GM12878 (cell line): ENCODE measurements at regions not wholly inside any gene's neighbourhood (a gene's known extent, or its start where the extent isn't known, plus 50 kb on each side); places are given as distances from the start of the nearest gene placed in this dataset.

Experiments used
- ATAC-seq: fragments of 200-7000 bp; cut with Tn5 transposase; 3 replicates; pipeline ENCODE4 v1.9.1; 2020; ENCODE audit warnings: mild to moderate bottlenecking, moderate library complexity
- BruUV-seq: library from RNA; stranded (reverse); fragments of 400-500 nt; replicated peaks from 2 replicates; lab custom pipeline; 2021; lab: Mats Ljungman, UMichigan
- CTCF ChIA-PET: fragments of 300-600 bp; sonication (Branson Sonifier 250); formaldehyde crosslinking; extraction: SDS; loops from one replicate; lab custom pipeline; 2021; ENCODE audit warnings: inconsistent platforms; lab: Yijun Ruan, JAX
- POLR2A ChIA-PET: fragments of 350-600 bp; formaldehyde crosslinking; extraction: SDS; loops from one replicate; lab custom pipeline; 2021; ENCODE audit warnings: inconsistent platforms; lab: Charles Lee
- RAD21 ChIA-PET: fragments of 300-600 bp; sonication (Branson Sonifier 250); formaldehyde crosslinking; loops from one replicate; lab custom pipeline; 2023; ENCODE audit warnings: antibody characterized with exemption; ENCODE audit not compliant: unreplicated experiment; lab: Charles Lee
- SMC1A ChIA-PET: fragments of 300-600 bp; sonication (Branson Sonifier 250); formaldehyde crosslinking; loops from one replicate; lab custom pipeline; 2023; ENCODE audit not compliant: unreplicated experiment, uncharacterized antibody; lab: Charles Lee
- DNase-seq: peaks from one replicate; pipeline ENCODE4 v3.0.0-alpha.2; 2011; ENCODE audit warnings: low read depth, low spot score
- FAIRE-seq: peaks from 3 replicates; lab custom pipeline; 2011; peaks lifted over from hg19 to GRCh38; lab: Jason Lieb, UNC
- H2AFZ ChIP-seq: 2 replicates; pipeline ENCODE4 v1.6.0; 2011; ENCODE audit warnings: low read depth, low read length, control low read depth; ENCODE audit not compliant: control insufficient read depth
- H3K27ac ChIP-seq: 2 replicates; pipeline ENCODE4 v1.5.1; 2011; ENCODE audit warnings: control low read depth; ENCODE audit not compliant: control insufficient read depth, insufficient read depth
- H3K27me3 ChIP-seq, 2 experiments: replicated peaks in 1 of 2; 2 replicates each; pipeline versions ENCODE4 v1.6.0 to v1.6.1; 2011; ENCODE audit warnings: low read length in 1 of 2; ENCODE audit not compliant: control insufficient read depth in 2 of 2, insufficient read depth in 2 of 2
- H3K36me3 ChIP-seq, 2 experiments: 2 replicates each; pipeline ENCODE4 v1.5.1; 2011; ENCODE audit warnings: low read length in 1 of 2; ENCODE audit not compliant: control insufficient read depth in 2 of 2, insufficient read depth in 2 of 2
- H3K4me1 ChIP-seq: 2 replicates; pipeline ENCODE4 v1.6.1; 2011; ENCODE audit warnings: mild to moderate bottlenecking, low read length, moderate library complexity, mixed read lengths; ENCODE audit not compliant: control insufficient read depth, insufficient read depth
- H3K4me2 ChIP-seq: 2 replicates; pipeline ENCODE4 v1.6.0; 2011; ENCODE audit warnings: control low read depth; ENCODE audit not compliant: control insufficient read depth, insufficient read depth
- H3K4me3 ChIP-seq: fragments of 200-600 bp; sonication (generic); 2 replicates; pipeline ENCODE4 v1.5.1; 2016
- H3K79me2 ChIP-seq: 2 replicates; pipeline ENCODE4 v1.6.0; 2011; ENCODE audit warnings: low read length; ENCODE audit not compliant: control insufficient read depth, insufficient read depth
- H3K9ac ChIP-seq: 2 replicates; pipeline ENCODE4 v1.8.0; 2011; ENCODE audit warnings: low read length, control low read depth, mixed read lengths; ENCODE audit not compliant: control insufficient read depth, insufficient read depth
- H3K9me3 ChIP-seq: replicated peaks from 3 replicates; pipeline ENCODE4 v1.5.1; 2011; ENCODE audit warnings: mild to moderate bottlenecking, low read length; ENCODE audit not compliant: control insufficient read depth, insufficient read depth
- H4K20me1 ChIP-seq: 2 replicates; pipeline ENCODE4 v1.6.0; 2011; ENCODE audit not compliant: control insufficient read depth, insufficient read depth
- BACH1 ChIP-seq: fragments of 450-650 bp; IDR thresholded peaks from 2 replicates; pipeline ENCODE4 v1.6.1; 2017; ENCODE audit warnings: mild to moderate bottlenecking, borderline replicate concordance
- CHD2 ChIP-seq: IDR thresholded peaks from 2 replicates; pipeline ENCODE4 v1.6.1; 2011; ENCODE audit warnings: low read depth, low read length, improper control_type of control experiment, borderline replicate concordance
- GABPA ChIP-seq: IDR thresholded peaks from 2 replicates; pipeline ENCODE4 v1.6.1; 2014; ENCODE audit warnings: antibody characterized with exemption, low read depth, mild to moderate bottlenecking, inconsistent platforms
- PAX5 ChIP-seq: IDR thresholded peaks from 2 replicates; pipeline ENCODE4 v1.6.1; 2011; ENCODE audit warnings: low read depth, low read length, borderline replicate concordance
- RB1 ChIP-seq: fragments of 450-650 bp; formaldehyde crosslinking; IDR thresholded peaks from 2 replicates; pipeline ENCODE4 v1.6.1; 2017; ENCODE audit warnings: mild to moderate bottlenecking, borderline replicate concordance
- SMAD1 ChIP-seq: fragments of 450-650 bp; IDR thresholded peaks from 2 replicates; pipeline ENCODE4 v1.6.1; 2018; ENCODE audit warnings: mild to moderate bottlenecking, low read depth; ENCODE audit not compliant: partially characterized antibody
- WGBS: methylation state at CpG from one replicate; pipeline ENCODE4 v1.1.6; 2016; ENCODE audit warnings: low lambda C conversion rate; ENCODE audit not compliant: insufficient replicate concordance, insufficient coverage; ENCODE audit errors: missing lambda C conversion rate; 5-methylcytosine and 5-hydroxymethylcytosine counted together
- in situ Hi-C: fragments of 300-500 bp; cut with MboI; formaldehyde crosslinking; loops from 9 replicates; pipeline ENCODE4 v1.14.3; 2018; ENCODE audit warnings: mixed read lengths
- intact Hi-C: fragments of 100-400 bp; cut with micrococcal nuclease; formaldehyde crosslinking; loops from one replicate; pipeline ENCODE4 v1.14.2; 2022; ENCODE audit not compliant: unreplicated experiment
- TF ChIP-seq, protein P1 (sequence below): fragments of 450-650 bp; IDR thresholded peaks from 2 replicates; pipeline ENCODE4 v1.6.1; 2018; ENCODE audit warnings: borderline replicate concordance, mild to moderate bottlenecking; ENCODE audit not compliant: partially characterized antibody
- TF ChIP-seq, protein P2 (sequence below): fragments of 450-650 bp; formaldehyde crosslinking; IDR thresholded peaks from 2 replicates; pipeline ENCODE4 v1.5.0; 2022; ENCODE audit warnings: mild to moderate bottlenecking, missing genetic modification characterization
- TF ChIP-seq, protein P3 (sequence below): fragments of 150-350 bp; IDR thresholded peaks from 2 replicates; pipeline ENCODE4 v1.6.1; 2014; ENCODE audit warnings: mild to moderate bottlenecking, low read depth, low read length

DNA sequence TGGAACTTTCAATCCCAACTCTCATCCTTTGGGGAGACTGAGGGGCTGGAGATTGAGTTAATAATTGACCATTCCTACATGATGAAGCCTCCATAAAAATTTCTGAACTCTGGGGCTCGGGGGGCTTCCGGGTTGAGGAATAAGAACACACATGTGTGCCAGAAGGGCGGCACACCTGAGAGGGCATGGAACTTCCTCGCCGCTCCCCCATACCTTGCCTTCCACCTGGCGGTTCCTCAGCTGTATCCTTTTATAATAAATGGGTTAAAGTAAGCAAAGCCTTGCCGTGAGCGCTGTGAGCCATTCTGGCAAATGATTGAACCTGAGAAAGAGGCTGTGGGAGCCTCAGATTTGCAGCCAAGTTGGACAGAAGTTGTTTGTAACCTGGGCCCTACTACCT is 164.8 kb downstream of the LY86 start:
- ATAC-seq, result no peak
- in situ Hi-C loops (no loop called here), intact Hi-C loops (no loop called here)
- 56% methylated on average over 8 of the region's 8 CpGs for WGBS
- Histone ChIP-seq H3K9me3 (no peaks in the 10 kb centered on the region), H4K20me1 (no peaks in the 10 kb centered on the region), H3K36me3 (no peaks in the 10 kb centered on the region), H3K4me2 (no peak overlapping the region), H2AFZ (no peak overlapping the region), H3K4me3 (no peak overlapping the region), H3K79me2 (no peaks in the 10 kb centered on the region), H3K9ac (no peak overlapping the region), H3K4me1 (no peaks in the 10 kb centered on the region), H3K27ac (no peak overlapping the region), H3K27me3 (no peaks in the 10 kb centered on the region)
- TF ChIP-seq RB1 (no peak), CHD2 (no peak), GABPA (no peak), SMAD1 (no peak), BACH1 (no peak), PAX5 (no peak)
- TF ChIP-seq, protein P1, sequence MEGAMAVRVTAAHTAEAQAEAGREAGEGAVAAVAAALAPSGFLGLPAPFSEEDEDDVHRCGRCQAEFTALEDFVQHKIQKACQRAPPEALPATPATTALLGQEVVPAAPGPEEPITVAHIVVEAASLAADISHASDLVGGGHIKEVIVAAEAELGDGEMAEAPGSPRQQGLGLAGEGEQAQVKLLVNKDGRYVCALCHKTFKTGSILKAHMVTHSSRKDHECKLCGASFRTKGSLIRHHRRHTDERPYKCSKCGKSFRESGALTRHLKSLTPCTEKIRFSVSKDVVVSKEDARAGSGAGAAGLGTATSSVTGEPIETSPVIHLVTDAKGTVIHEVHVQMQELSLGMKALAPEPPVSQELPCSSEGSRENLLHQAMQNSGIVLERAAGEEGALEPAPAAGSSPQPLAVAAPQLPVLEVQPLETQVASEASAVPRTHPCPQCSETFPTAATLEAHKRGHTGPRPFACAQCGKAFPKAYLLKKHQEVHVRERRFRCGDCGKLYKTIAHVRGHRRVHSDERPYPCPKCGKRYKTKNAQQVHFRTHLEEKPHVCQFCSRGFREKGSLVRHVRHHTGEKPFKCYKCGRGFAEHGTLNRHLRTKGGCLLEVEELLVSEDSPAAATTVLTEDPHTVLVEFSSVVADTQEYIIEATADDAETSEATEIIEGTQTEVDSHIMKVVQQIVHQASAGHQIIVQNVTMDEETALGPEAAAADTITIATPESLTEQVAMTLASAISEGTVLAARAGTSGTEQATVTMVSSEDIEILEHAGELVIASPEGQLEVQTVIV, result no peak
- TF ChIP-seq, protein P2, sequence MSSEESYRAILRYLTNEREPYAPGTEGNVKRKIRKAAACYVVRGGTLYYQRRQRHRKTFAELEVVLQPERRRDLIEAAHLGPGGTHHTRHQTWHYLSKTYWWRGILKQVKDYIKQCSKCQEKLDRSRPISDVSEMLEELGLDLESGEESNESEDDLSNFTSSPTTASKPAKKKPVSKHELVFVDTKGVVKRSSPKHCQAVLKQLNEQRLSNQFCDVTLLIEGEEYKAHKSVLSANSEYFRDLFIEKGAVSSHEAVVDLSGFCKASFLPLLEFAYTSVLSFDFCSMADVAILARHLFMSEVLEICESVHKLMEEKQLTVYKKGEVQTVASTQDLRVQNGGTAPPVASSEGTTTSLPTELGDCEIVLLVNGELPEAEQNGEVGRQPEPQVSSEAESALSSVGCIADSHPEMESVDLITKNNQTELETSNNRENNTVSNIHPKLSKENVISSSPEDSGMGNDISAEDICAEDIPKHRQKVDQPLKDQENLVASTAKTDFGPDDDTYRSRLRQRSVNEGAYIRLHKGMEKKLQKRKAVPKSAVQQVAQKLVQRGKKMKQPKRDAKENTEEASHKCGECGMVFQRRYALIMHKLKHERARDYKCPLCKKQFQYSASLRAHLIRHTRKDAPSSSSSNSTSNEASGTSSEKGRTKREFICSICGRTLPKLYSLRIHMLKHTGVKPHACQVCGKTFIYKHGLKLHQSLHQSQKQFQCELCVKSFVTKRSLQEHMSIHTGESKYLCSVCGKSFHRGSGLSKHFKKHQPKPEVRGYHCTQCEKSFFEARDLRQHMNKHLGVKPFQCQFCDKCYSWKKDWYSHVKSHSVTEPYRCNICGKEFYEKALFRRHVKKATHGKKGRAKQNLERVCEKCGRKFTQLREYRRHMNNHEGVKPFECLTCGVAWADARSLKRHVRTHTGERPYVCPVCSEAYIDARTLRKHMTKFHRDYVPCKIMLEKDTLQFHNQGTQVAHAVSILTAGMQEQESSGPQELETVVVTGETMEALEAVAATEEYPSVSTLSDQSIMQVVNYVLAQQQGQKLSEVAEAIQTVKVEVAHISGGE, result no peak
- TF ChIP-seq, protein P3, sequence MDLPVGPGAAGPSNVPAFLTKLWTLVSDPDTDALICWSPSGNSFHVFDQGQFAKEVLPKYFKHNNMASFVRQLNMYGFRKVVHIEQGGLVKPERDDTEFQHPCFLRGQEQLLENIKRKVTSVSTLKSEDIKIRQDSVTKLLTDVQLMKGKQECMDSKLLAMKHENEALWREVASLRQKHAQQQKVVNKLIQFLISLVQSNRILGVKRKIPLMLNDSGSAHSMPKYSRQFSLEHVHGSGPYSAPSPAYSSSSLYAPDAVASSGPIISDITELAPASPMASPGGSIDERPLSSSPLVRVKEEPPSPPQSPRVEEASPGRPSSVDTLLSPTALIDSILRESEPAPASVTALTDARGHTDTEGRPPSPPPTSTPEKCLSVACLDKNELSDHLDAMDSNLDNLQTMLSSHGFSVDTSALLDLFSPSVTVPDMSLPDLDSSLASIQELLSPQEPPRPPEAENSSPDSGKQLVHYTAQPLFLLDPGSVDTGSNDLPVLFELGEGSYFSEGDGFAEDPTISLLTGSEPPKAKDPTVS, result no peak
- CTCF ChIA-PET, result interaction anchor here (0.7 to 1.4 kb wide), 3 partner anchors 11 to 76 kb away, joined by 3 to 4 read pairs (median 3); no protein-coding TSS in a partner anchor
- FAIRE-seq, result no peak
- RAD21 ChIA-PET, result no interaction called here
- no TSS peak for BruUV-seq
- no peak for DNase-seq
- POLR2A ChIA-PET, result no interaction called here
- SMC1A ChIA-PET, result no interaction called here
